Fibroblast of lung (primary cell): ENCODE measurements at regions not wholly inside any gene's neighbourhood (a gene's known extent, or its start where the extent isn't known, plus 50 kb on each side); places are given as distances from the start of the nearest gene placed in this dataset.

ENCODE experiments used
- DNase-seq, 2 donors: peaks; one replicate each; pipeline versions ENCODE4 v3.0.0 to v3.0.0-alpha.2; 2010; ENCODE audit warnings: low read depth in 2 of 2
- H2AFZ ChIP-seq: 2 replicates; pipeline ENCODE4 v1.5.1; 2012; ENCODE audit warnings: low read length, control low read depth, inconsistent platforms
- H3K27ac ChIP-seq: 2 replicates; pipeline ENCODE4 v1.5.1; 2011; ENCODE audit warnings: low read length, control low read depth; ENCODE audit not compliant: insufficient read depth
- H3K27me3 ChIP-seq: 2 replicates; pipeline ENCODE4 v1.5.1; 2011; ENCODE audit warnings: mild to moderate bottlenecking, low read length; ENCODE audit not compliant: control insufficient read depth, insufficient read depth
- H3K36me3 ChIP-seq: 2 replicates; pipeline ENCODE4 v1.5.1; 2011; ENCODE audit warnings: low read length; ENCODE audit not compliant: control insufficient read depth, insufficient read depth
- H3K4me1 ChIP-seq: 2 replicates; pipeline ENCODE4 v1.5.1; 2011; ENCODE audit warnings: low read length; ENCODE audit not compliant: control insufficient read depth, insufficient read depth; ENCODE audit errors: extremely low read depth
- H3K4me2 ChIP-seq: 2 replicates; pipeline ENCODE4 v1.5.1; 2011; ENCODE audit warnings: low read length, control low read depth; ENCODE audit not compliant: insufficient read depth; ENCODE audit errors: extremely low read depth
- H3K4me3 ChIP-seq, 4 experiments: fragments of 200-600 bp in 1 of 4; sonication (generic) in 1 of 4; replicated peaks in 1 of 4; 2 replicates each; pipeline ENCODE4 v1.5.1; 2011 to 2016; ENCODE audit warnings: low read length in 4 of 4, low read depth in 3 of 4, mild to moderate bottlenecking in 3 of 4, control low read depth in 2 of 4, inconsistent platforms in 1 of 4, mixed read lengths in 1 of 4; ENCODE audit not compliant: insufficient read depth in 1 of 4; ENCODE audit errors: control extremely low read depth in 1 of 4
- H3K79me2 ChIP-seq: 2 replicates; pipeline ENCODE4 v1.5.1; 2012; ENCODE audit warnings: mild to moderate bottlenecking, low read length, inconsistent platforms; ENCODE audit not compliant: control insufficient read depth, insufficient read depth
- H3K9ac ChIP-seq: 2 replicates; pipeline ENCODE4 v1.5.1; 2011; ENCODE audit warnings: mild to moderate bottlenecking, low read length, control low read depth; ENCODE audit not compliant: insufficient read depth
- H3K9me3 ChIP-seq: 2 replicates; pipeline ENCODE4 v1.5.1; 2012; ENCODE audit warnings: low read depth, low read length; ENCODE audit not compliant: control insufficient read depth, insufficient read depth
- H4K20me1 ChIP-seq: 2 replicates; pipeline ENCODE4 v1.5.1; 2011; ENCODE audit warnings: low read length; ENCODE audit not compliant: control insufficient read depth, insufficient read depth; ENCODE audit errors: extremely low read depth
- EZH2 ChIP-seq: IDR thresholded peaks from 2 replicates; pipeline ENCODE4 v1.5.1; 2012; ENCODE audit warnings: low read length, control low read depth, mild to moderate bottlenecking; ENCODE audit errors: missing control alignments
- TF ChIP-seq, protein P1 (sequence below), 2 donors: IDR thresholded peaks in 1 of 2; conservative IDR thresholded peaks in 1 of 2; 1 replicate in 1 of 2; 2 replicates in 1 of 2; pipeline ENCODE4 v1.5.1; 2011 to 2012; ENCODE audit warnings: low read length in 2 of 2, control low read depth in 1 of 2, inconsistent platforms in 1 of 2, low read depth in 1 of 2, mild to moderate bottlenecking in 1 of 2

DNA sequence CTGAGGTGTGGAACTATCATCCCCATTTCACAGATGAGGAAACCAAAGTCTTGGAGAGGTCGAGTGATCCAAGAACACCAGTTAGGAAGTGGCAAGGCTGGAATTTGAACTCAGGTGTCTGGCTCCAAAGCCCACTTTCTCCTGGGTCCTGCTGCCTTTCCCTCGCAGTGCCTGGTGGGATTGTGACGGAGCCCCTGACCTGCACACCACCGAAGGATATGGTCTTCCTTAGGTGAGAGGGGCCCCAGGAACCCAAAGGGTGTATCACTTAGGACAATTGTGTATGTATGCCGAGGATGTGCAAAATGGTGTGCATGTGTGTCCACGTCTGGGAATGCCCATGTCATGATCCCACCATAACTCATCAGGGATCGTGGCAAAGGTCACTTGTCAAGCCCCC lies 392.7 kb downstream of the MATN1 start:
- H3K4me2 ChIP-seq: no peak overlapping the region
- no peak overlapping the region for H2AFZ ChIP-seq
- no peak overlapping the region for H3K27ac ChIP-seq
- TF ChIP-seq, protein P1, sequence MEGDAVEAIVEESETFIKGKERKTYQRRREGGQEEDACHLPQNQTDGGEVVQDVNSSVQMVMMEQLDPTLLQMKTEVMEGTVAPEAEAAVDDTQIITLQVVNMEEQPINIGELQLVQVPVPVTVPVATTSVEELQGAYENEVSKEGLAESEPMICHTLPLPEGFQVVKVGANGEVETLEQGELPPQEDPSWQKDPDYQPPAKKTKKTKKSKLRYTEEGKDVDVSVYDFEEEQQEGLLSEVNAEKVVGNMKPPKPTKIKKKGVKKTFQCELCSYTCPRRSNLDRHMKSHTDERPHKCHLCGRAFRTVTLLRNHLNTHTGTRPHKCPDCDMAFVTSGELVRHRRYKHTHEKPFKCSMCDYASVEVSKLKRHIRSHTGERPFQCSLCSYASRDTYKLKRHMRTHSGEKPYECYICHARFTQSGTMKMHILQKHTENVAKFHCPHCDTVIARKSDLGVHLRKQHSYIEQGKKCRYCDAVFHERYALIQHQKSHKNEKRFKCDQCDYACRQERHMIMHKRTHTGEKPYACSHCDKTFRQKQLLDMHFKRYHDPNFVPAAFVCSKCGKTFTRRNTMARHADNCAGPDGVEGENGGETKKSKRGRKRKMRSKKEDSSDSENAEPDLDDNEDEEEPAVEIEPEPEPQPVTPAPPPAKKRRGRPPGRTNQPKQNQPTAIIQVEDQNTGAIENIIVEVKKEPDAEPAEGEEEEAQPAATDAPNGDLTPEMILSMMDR (conservative IDR thresholded peaks at IDR 0.05 in 1 of 2, IDR thresholded peaks at IDR 0.05 in 1 of 2; ENCODE audit: low read depth in 1 of 2, low read length in 2 of 2): no peak
- no peak for TF ChIP-seq EZH2
- no peaks in the 10 kb centered on the region for H3K36me3 ChIP-seq
- H4K20me1 ChIP-seq: no peaks in the 10 kb centered on the region
- no peaks in the 10 kb centered on the region for H3K27me3 ChIP-seq
- no peak overlapping the region for H3K9ac ChIP-seq
- no peaks in the 10 kb centered on the region for H3K9me3 ChIP-seq
- H3K79me2 ChIP-seq: no peaks in the 10 kb centered on the region
- DNase-seq: no peak
- no peak overlapping the region for H3K4me3 ChIP-seq
- H3K4me1 ChIP-seq: no peaks in the 10 kb centered on the region

DNA sequence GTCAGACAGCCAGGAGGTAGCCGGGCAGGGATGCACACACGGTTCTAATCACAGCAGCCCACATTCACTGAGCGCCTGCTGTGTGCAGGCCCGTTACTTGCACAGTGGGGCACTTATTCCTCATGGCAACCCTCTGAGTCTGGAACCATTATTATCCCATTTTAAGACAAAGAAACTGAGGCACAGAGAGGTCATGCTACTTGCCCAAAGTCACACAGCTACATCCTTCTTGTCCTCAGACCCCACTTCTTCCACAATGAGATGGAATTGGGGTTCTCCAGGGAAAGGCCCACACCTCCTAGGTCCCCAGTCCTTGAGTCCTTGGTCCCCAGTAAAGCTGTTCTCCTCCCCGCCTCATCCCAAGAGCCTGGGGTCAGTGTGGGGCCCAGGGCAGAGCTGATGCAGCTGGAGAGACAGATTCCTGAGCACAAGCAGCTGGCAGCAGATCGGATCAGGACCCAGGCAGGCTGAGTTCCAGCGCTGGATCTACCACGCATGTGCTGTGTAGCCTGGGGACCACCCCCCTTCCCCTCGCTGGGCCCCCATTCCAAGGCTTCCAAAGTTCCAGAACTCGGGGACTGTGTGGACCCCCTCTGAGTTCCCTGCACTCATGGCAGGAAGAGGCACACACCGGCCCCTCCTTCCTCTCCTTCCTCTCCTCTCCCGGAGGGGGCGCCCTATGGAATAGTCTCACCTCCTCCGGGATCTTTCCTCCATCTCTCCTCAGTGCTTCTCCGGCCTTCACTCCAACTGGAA lies 393.4 kb downstream of the MATN1 start:
- Histone ChIP-seq H3K79me2 (no peaks in the 10 kb centered on the region), H3K36me3 (no peaks in the 10 kb centered on the region), H3K27ac (no peak overlapping the region), H4K20me1 (no peaks in the 10 kb centered on the region), H2AFZ (no peak overlapping the region), H3K4me2 (no peak overlapping the region), H3K27me3 (no peaks in the 10 kb centered on the region), H3K9me3 (no peaks in the 10 kb centered on the region), H3K4me1 (no peaks in the 10 kb centered on the region), H3K4me3 (no peak overlapping the region), H3K9ac (no peak overlapping the region)
- DNase-seq: no peak
- TF ChIP-seq, protein P1 (conservative IDR thresholded peaks at IDR 0.05 in 1 of 2, IDR thresholded peaks at IDR 0.05 in 1 of 2; ENCODE audit: low read depth in 1 of 2, low read length in 2 of 2): no peak
- no peak for TF ChIP-seq EZH2

DNA sequence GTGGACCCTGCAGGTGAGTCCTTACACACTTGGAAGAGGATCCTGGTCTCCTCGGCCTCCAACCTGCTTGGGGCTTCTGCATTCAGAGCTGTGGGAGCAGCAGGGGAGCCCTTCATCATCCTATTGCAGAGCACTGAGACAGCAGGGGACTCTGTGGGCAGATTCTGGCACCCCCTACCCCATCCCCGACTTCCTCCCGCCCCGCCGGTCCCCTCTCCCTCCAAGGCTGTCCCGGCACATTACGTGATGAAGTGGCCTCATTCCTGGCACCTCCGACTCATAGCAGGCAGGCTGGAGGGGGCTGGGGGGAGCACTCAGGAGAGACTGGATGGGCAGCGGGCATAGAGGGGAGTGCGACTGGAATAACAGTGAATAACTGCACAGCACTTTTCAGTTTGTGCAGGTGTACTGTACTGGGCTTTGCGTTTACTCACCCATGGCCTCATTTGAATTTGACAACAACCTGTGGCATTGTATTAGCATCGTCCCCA lies 394.1 kb downstream of the MATN1 start:
- no peak overlapping the region for H2AFZ ChIP-seq
- no peak for DNase-seq
- no peaks in the 10 kb centered on the region for H3K27me3 ChIP-seq
- no peaks in the 10 kb centered on the region for H3K79me2 ChIP-seq
- H3K4me1 ChIP-seq: no peaks in the 10 kb centered on the region
- H3K4me3 ChIP-seq: no peak overlapping the region
- no peak overlapping the region for H3K27ac ChIP-seq
- H3K9me3 ChIP-seq: no peaks in the 10 kb centered on the region
- H3K4me2 ChIP-seq: no peak overlapping the region
- H4K20me1 ChIP-seq: no peaks in the 10 kb centered on the region
- no peaks in the 10 kb centered on the region for H3K36me3 ChIP-seq
- no peak for TF ChIP-seq EZH2
- TF ChIP-seq, protein P1 (conservative IDR thresholded peaks at IDR 0.05 in 1 of 2, IDR thresholded peaks at IDR 0.05 in 1 of 2; ENCODE audit: low read depth in 1 of 2, low read length in 2 of 2): no peak
- no peak overlapping the region for H3K9ac ChIP-seq
